Mucosa of descending colon (tissue), 3 donors: ENCODE measurements at regions not wholly inside any gene's neighbourhood (a gene's known extent, or its start where the extent isn't known, plus 50 kb on each side); places are given as distances from the start of the nearest gene placed in this dataset.
A peak's percentile ranks its signal among the peaks of the same experiment; 100 is the strongest.
"Not testable (repeated sequence)": the region's sequence is repeated elsewhere in the genome, so short reads cannot be mapped to it uniquely, and the experiment has no call there.

ENCODE experiments used
- ATAC-seq: fragments of 200-7000 bp; cut with Tn5 transposase; one replicate; pipeline ENCODE4 v1.9.1; 2020; ENCODE audit warnings: mild to moderate bottlenecking, moderate library complexity
- DNase-seq, 3 donors: peaks; one replicate each; pipeline ENCODE4 v3.0.0-alpha.2; 2020
- H3K36me3 ChIP-seq: fragments of 200-600 bp; one replicate; pipeline ENCODE4 v1.8.0; 2021; ENCODE audit warnings: low read depth, mild to moderate bottlenecking
- H3K4me1 ChIP-seq: fragments of 200-600 bp; one replicate; pipeline ENCODE4 v1.8.0; 2021; ENCODE audit warnings: low read depth, mild to moderate bottlenecking
- H3K4me3 ChIP-seq: fragments of 200-600 bp; one replicate; pipeline ENCODE4 v1.8.0; 2021; ENCODE audit warnings: mild to moderate bottlenecking
- H3K9me3 ChIP-seq: fragments of 200-600 bp; one replicate; pipeline ENCODE4 v1.8.0; 2021; ENCODE audit warnings: mild to moderate bottlenecking
- intact Hi-C, 2 donors: fragments of 100-400 bp; cut with DNase I in 1 of 2; cut with micrococcal nuclease in 1 of 2; formaldehyde crosslinking; loops; one replicate each; pipeline versions ENCODE4 v1.11.0 to v1.11.1; 2022; cut with DNase I, micrococcal nuclease
- TF ChIP-seq, protein P1 (sequence below): fragments of 200-600 bp; IDR thresholded peaks from one replicate; pipeline ENCODE4 v1.8.0; 2022; ENCODE audit warnings: antibody characterized with exemption, mild to moderate bottlenecking
- donor health status: DM: no; HTN: no; CAD: no; lungs with moderate emphysema.
- donor health status: DM: no; HTN: no; CAD: no.
- donor health status: DM: no; HTN: yes; CAD: no.

DNA sequence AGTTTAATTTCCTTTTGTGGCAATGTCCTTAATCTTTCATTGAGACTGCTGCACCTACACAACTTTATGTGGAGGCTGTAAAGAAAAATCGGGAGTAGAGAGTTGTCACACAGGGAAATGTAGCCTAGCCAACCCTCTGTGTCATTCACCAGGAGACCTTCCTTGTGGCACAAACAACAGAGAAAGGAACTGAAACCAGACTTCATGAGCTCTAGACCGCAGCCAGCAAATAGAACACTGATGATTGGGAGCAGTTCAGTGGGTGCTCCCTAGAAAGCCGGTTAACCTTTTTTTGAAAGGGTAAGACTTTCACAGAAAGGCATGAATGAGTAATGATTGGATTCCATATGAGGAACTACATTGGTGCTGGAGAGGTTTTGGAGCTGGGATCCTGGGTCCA, 1752.4 kb upstream of the CELF4 start:
- DNase-seq (no peak), ATAC-seq (peak; percentile 26)
- no peaks in the 10 kb centered on the region for H3K36me3 ChIP-seq
- H3K4me1 ChIP-seq = no peaks in the 10 kb centered on the region
- intact Hi-C loops = no loop called here
- H3K4me3 ChIP-seq = no peak overlapping the region
- TF ChIP-seq, protein P1, sequence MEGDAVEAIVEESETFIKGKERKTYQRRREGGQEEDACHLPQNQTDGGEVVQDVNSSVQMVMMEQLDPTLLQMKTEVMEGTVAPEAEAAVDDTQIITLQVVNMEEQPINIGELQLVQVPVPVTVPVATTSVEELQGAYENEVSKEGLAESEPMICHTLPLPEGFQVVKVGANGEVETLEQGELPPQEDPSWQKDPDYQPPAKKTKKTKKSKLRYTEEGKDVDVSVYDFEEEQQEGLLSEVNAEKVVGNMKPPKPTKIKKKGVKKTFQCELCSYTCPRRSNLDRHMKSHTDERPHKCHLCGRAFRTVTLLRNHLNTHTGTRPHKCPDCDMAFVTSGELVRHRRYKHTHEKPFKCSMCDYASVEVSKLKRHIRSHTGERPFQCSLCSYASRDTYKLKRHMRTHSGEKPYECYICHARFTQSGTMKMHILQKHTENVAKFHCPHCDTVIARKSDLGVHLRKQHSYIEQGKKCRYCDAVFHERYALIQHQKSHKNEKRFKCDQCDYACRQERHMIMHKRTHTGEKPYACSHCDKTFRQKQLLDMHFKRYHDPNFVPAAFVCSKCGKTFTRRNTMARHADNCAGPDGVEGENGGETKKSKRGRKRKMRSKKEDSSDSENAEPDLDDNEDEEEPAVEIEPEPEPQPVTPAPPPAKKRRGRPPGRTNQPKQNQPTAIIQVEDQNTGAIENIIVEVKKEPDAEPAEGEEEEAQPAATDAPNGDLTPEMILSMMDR = no peak
- no peaks in the 10 kb centered on the region for H3K9me3 ChIP-seq

DNA sequence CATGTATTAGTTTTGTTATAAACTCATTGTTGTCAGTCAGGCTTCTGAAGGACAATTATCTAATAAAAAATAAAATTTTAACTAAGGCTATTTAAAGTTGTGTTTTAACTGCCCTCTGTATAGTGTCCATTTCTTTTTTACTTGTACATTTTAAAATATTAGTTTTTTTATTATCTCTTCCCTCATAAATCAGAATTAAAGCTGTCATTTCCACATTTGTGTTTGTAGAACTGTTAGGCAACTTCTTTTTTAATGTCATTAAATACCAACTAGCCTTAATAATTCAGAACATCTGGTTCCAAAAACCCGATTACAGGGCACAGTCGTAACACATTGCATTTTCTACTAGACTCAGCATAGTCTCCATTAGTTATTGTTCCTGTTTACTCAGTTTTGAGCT, 1749.0 kb upstream of the CELF4 start:
- H3K36me3 ChIP-seq = no peaks in the 10 kb centered on the region
- H3K4me3 ChIP-seq = no peak overlapping the region
- no peaks in the 10 kb centered on the region for H3K4me1 ChIP-seq
- no peaks in the 10 kb centered on the region for H3K9me3 ChIP-seq
- intact Hi-C loops = no loop called here
- no peak for ATAC-seq
- DNase-seq = no peak
- TF ChIP-seq, protein P1 = no peak

DNA sequence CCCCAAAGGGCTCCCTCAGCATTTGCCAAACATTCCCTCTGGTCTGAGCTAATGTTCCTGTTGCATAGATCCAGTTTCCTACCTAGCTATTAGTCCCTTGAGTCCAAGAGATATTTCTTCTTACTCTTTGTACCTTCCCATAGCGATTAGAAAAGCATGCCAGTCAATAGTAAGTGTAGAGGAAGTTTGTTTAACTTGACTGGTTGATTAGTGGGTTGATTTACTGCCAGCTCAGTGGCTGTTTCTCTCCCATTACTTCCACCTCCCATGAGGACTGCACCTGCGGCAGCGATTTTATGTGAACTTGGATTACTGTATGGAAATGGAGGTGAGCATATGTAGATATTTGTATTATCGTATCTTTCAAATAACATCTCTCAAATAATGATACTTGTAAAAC, 1748.4 kb upstream of the CELF4 start:
- intact Hi-C loops = no loop called here
- Histone ChIP-seq H3K4me1 (no peaks in the 10 kb centered on the region), H3K4me3 (no peak overlapping the region), H3K36me3 (no peaks in the 10 kb centered on the region), H3K9me3 (no peaks in the 10 kb centered on the region)
- ATAC-seq (no peak), DNase-seq (no peak)
- TF ChIP-seq, protein P1 = no peak

DNA sequence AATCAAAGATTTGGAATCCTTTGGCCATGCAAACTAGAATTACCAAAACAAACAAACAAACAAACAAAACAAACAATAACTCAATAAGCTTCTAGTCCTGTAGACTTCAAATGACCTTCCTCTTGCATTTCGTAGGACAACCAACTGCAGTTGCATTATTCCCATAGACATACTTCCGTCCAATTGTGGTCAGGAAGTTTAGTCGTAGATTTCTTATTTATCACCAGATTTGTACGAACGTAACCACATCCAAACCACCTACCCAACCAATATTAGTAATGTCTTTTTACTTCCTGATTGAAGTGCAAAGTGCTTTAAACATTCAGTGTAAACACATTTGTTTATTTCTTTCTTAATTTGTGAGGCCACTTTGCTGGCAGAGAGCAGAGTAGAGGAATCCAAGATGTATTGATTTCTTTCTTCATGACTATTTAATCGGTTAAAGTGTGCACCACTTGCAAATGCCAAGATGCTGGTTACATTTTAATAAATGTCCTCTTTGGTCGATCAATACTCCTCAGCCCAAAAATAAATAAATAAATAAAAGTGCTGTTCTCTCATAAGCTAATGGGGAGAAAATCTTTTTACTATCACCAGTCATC, 1745.6 kb upstream of the CELF4 start:
- H3K4me1 ChIP-seq = no peaks in the 10 kb centered on the region
- no peak overlapping the region for H3K4me3 ChIP-seq
- no peaks in the 10 kb centered on the region for H3K9me3 ChIP-seq
- H3K36me3 ChIP-seq = no peaks in the 10 kb centered on the region
- intact Hi-C loops = no loop called here
- DNase-seq (no peak), ATAC-seq (no peak)
- TF ChIP-seq, protein P1 = no peak

DNA sequence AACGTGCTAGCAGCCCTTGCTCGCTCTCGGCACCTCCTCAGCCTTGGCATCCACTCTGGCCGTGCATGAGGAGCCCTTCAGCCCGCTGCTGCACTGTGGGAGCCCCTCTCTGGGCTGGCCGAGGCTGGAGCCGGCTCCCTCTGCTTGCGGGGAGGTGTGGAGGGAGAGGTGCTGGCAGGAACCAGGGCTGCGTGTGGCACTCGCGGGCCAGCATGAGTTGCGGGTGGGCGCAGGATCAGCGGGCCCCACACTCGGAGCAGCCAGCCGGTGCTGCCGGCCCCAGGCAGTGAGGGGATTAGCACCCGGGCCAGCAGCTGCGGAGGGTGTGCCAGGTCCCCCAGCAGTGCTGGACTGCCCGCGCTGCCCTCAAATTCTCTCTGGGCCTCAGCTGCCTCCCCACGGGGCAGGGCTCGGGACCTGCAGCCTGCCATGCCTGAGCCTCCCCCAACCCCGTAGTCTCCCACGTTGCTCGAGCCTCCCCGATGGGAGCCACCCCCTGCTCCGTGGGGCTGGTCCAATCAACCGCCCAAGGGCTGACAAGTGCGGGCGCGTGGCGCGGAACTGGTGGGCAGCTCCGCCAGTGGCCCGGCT, 1743.4 kb upstream of the CELF4 start:
- H3K9me3 ChIP-seq, intact Hi-C loops, H3K4me1 ChIP-seq, H3K4me3 ChIP-seq, ATAC-seq, H3K36me3 ChIP-seq: not testable (repeated sequence)
- peak in 1 of 3 donors; percentile 37 for DNase-seq

DNA sequence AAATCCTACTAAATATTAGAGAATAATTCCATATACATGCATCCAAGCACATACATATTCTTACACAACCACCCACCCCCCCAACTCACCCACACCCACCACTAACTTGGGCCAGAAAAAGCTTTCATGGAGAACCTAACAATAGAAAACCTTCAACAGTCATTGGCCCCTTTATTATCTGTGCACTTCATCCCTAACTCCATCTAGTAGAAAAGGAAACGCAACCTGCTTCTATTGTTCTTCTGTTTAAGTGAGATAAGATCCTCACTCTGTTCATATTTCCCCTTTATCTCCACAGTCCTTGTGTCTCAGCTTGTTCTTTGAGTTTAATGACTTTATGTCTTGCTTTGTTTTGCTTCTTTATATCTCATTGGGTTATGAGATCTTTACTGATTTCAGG, 1740.2 kb upstream of the CELF4 start:
- H3K4me3 ChIP-seq = no peak overlapping the region
- H3K9me3 ChIP-seq = no peaks in the 10 kb centered on the region
- ATAC-seq (no peak), DNase-seq (no peak)
- intact Hi-C loops = no loop called here
- H3K4me1 ChIP-seq = no peaks in the 10 kb centered on the region
- TF ChIP-seq, protein P1 = no peak
- no peaks in the 10 kb centered on the region for H3K36me3 ChIP-seq
